ENCODE measurements at regions not wholly inside any gene's neighbourhood (a gene's known extent, or its start where the extent isn't known, plus 50 kb on each side); places are given as distances from the start of the nearest gene placed in this dataset.

GRCh38 chr4:23594125-23594524 is 295.7 kb downstream of the PPARGC1A start:
- H3K4me1 ChIP-seq (ENCODE audit: control insufficient read depth, insufficient read depth, low read length): no peaks in the 10 kb centered on the region
- no peak overlapping the region for H3K27ac ChIP-seq (ENCODE audit: low read length)
- no peaks in the 10 kb centered on the region for H3K27me3 ChIP-seq (ENCODE audit: control insufficient read depth in 1 of 2, insufficient read depth in 2 of 2, low read length in 2 of 2)
- no peaks in the 10 kb centered on the region for H3K9me3 ChIP-seq (ENCODE audit: control insufficient read depth in 2 of 2, low read length in 2 of 2)
- H3K4me3 ChIP-seq (ENCODE audit: low read length in 2 of 2): no peak overlapping the region
- no peak overlapping the region for H3K9ac ChIP-seq (ENCODE audit: low read length in 2 of 2)
- no peaks in the 10 kb centered on the region for H3K36me3 ChIP-seq (ENCODE audit: control insufficient read depth in 2 of 2, insufficient read depth in 2 of 2, low read length in 2 of 2)

- Histone ChIP-seq H3K27ac (ENCODE audit: low read length) (no peak overlapping the region), H3K9me3 (ENCODE audit: control insufficient read depth in 2 of 2, low read length in 2 of 2) (no peaks in the 10 kb centered on the region), H3K4me1 (ENCODE audit: control insufficient read depth, insufficient read depth, low read length) (no peaks in the 10 kb centered on the region), H3K27me3 (ENCODE audit: control insufficient read depth in 1 of 2, insufficient read depth in 2 of 2, low read length in 2 of 2) (no peaks in the 10 kb centered on the region), H3K4me3 (ENCODE audit: low read length in 2 of 2) (no peak overlapping the region), H3K36me3 (ENCODE audit: control insufficient read depth in 2 of 2, insufficient read depth in 2 of 2, low read length in 2 of 2) (no peaks in the 10 kb centered on the region), H3K9ac (ENCODE audit: low read length in 2 of 2) (no peak overlapping the region)
Measured at GRCh38 chr4:23590431-23590830, 299.4 kb downstream of the PPARGC1A start.

GRCh38 chr4:23584024-23584423 is 305.8 kb downstream of the PPARGC1A start:
- Histone ChIP-seq H3K4me3 (ENCODE audit: low read length in 2 of 2) (no peak overlapping the region), H3K27ac (ENCODE audit: low read length) (no peak overlapping the region), H3K4me1 (ENCODE audit: control insufficient read depth, insufficient read depth, low read length) (no peaks in the 10 kb centered on the region), H3K9me3 (ENCODE audit: control insufficient read depth in 2 of 2, low read length in 2 of 2) (no peaks in the 10 kb centered on the region), H3K27me3 (ENCODE audit: control insufficient read depth in 1 of 2, insufficient read depth in 2 of 2, low read length in 2 of 2) (no peaks in the 10 kb centered on the region), H3K9ac (ENCODE audit: low read length in 2 of 2) (no peak overlapping the region), H3K36me3 (ENCODE audit: control insufficient read depth in 2 of 2, insufficient read depth in 2 of 2, low read length in 2 of 2) (no peaks in the 10 kb centered on the region)

- Histone ChIP-seq H3K27ac (ENCODE audit: low read length) (no peak overlapping the region), H3K36me3 (ENCODE audit: control insufficient read depth in 2 of 2, insufficient read depth in 2 of 2, low read length in 2 of 2) (no peaks in the 10 kb centered on the region), H3K4me1 (ENCODE audit: control insufficient read depth, insufficient read depth, low read length) (no peaks in the 10 kb centered on the region), H3K4me3 (ENCODE audit: low read length in 2 of 2) (no peak overlapping the region), H3K9ac (ENCODE audit: low read length in 2 of 2) (no peak overlapping the region), H3K9me3 (ENCODE audit: control insufficient read depth in 2 of 2, low read length in 2 of 2) (no peaks in the 10 kb centered on the region), H3K27me3 (ENCODE audit: control insufficient read depth in 1 of 2, insufficient read depth in 2 of 2, low read length in 2 of 2) (no peaks in the 10 kb centered on the region)
Measured at GRCh38 chr4:23582671-23583070, 307.2 kb downstream of the PPARGC1A start.

GRCh38 chr4:23579166-23579565 is 310.7 kb downstream of the PPARGC1A start:
- Histone ChIP-seq H3K9ac (ENCODE audit: low read length in 2 of 2) (no peak overlapping the region), H3K27ac (ENCODE audit: low read length) (no peak overlapping the region), H3K4me1 (ENCODE audit: control insufficient read depth, insufficient read depth, low read length) (no peaks in the 10 kb centered on the region), H3K4me3 (ENCODE audit: low read length in 2 of 2) (no peak overlapping the region), H3K36me3 (ENCODE audit: control insufficient read depth in 2 of 2, insufficient read depth in 2 of 2, low read length in 2 of 2) (no peaks in the 10 kb centered on the region), H3K9me3 (ENCODE audit: control insufficient read depth in 2 of 2, low read length in 2 of 2) (no peaks in the 10 kb centered on the region), H3K27me3 (ENCODE audit: control insufficient read depth in 1 of 2, insufficient read depth in 2 of 2, low read length in 2 of 2) (no peaks in the 10 kb centered on the region)

GRCh38 chr4:23577398-23577797 is 312.4 kb downstream of the PPARGC1A start:
- no peaks in the 10 kb centered on the region for H3K27me3 ChIP-seq (ENCODE audit: control insufficient read depth in 1 of 2, insufficient read depth in 2 of 2, low read length in 2 of 2)
- no peaks in the 10 kb centered on the region for H3K9me3 ChIP-seq (ENCODE audit: control insufficient read depth in 2 of 2, low read length in 2 of 2)
- no peaks in the 10 kb centered on the region for H3K4me1 ChIP-seq (ENCODE audit: control insufficient read depth, insufficient read depth, low read length)
- no peak overlapping the region for H3K9ac ChIP-seq (ENCODE audit: low read length in 2 of 2)
- H3K36me3 ChIP-seq (ENCODE audit: control insufficient read depth in 2 of 2, insufficient read depth in 2 of 2, low read length in 2 of 2): no peaks in the 10 kb centered on the region
- H3K4me3 ChIP-seq (ENCODE audit: low read length in 2 of 2): no peak overlapping the region
- no peak overlapping the region for H3K27ac ChIP-seq (ENCODE audit: low read length)

GRCh38 chr4:23572382-23572781 is 317.5 kb downstream of the PPARGC1A start:
- Histone ChIP-seq H3K27ac (ENCODE audit: low read length) (no peak overlapping the region), H3K9ac (ENCODE audit: low read length in 2 of 2) (no peak overlapping the region), H3K4me3 (ENCODE audit: low read length in 2 of 2) (no peak overlapping the region), H3K9me3 (ENCODE audit: control insufficient read depth in 2 of 2, low read length in 2 of 2) (no peaks in the 10 kb centered on the region), H3K36me3 (ENCODE audit: control insufficient read depth in 2 of 2, insufficient read depth in 2 of 2, low read length in 2 of 2) (no peaks in the 10 kb centered on the region), H3K4me1 (ENCODE audit: control insufficient read depth, insufficient read depth, low read length) (no peaks in the 10 kb centered on the region), H3K27me3 (ENCODE audit: control insufficient read depth in 1 of 2, insufficient read depth in 2 of 2, low read length in 2 of 2) (no peaks in the 10 kb centered on the region)

GRCh38 chr4:23567338-23567737 is 322.5 kb downstream of the PPARGC1A start:
- Histone ChIP-seq H3K36me3 (ENCODE audit: control insufficient read depth in 2 of 2, insufficient read depth in 2 of 2, low read length in 2 of 2) (no peaks in the 10 kb centered on the region), H3K27me3 (ENCODE audit: control insufficient read depth in 1 of 2, insufficient read depth in 2 of 2, low read length in 2 of 2) (no peaks in the 10 kb centered on the region), H3K4me3 (ENCODE audit: low read length in 2 of 2) (no peak overlapping the region), H3K9me3 (ENCODE audit: control insufficient read depth in 2 of 2, low read length in 2 of 2) (no peaks in the 10 kb centered on the region), H3K9ac (ENCODE audit: low read length in 2 of 2) (no peak overlapping the region), H3K4me1 (ENCODE audit: control insufficient read depth, insufficient read depth, low read length) (no peaks in the 10 kb centered on the region), H3K27ac (ENCODE audit: low read length) (no peak overlapping the region)

GRCh38 chr4:23560748-23561147 is 329.1 kb downstream of the PPARGC1A start:
- H3K36me3 ChIP-seq (ENCODE audit: control insufficient read depth in 2 of 2, insufficient read depth in 2 of 2, low read length in 2 of 2): no peaks in the 10 kb centered on the region

GRCh38 chr4:23558101-23558500 is 331.7 kb downstream of the PPARGC1A start:
- no peaks in the 10 kb centered on the region for H3K4me1 ChIP-seq (ENCODE audit: control insufficient read depth, insufficient read depth, low read length)
- H3K27me3 ChIP-seq (ENCODE audit: control insufficient read depth in 1 of 2, insufficient read depth in 2 of 2, low read length in 2 of 2): no peaks in the 10 kb centered on the region
- H3K9ac ChIP-seq (ENCODE audit: low read length in 2 of 2): no peak overlapping the region
- H3K4me3 ChIP-seq (ENCODE audit: low read length in 2 of 2): no peak overlapping the region
- H3K27ac ChIP-seq (ENCODE audit: low read length): no peak overlapping the region
- no peaks in the 10 kb centered on the region for H3K36me3 ChIP-seq (ENCODE audit: control insufficient read depth in 2 of 2, insufficient read depth in 2 of 2, low read length in 2 of 2)
- H3K9me3 ChIP-seq (ENCODE audit: control insufficient read depth in 2 of 2, low read length in 2 of 2): peaks cover 0 to 2% of the 10 kb centered on the region in 2 donors

More at GRCh38 chr4:23560748-23561147, 329.1 kb downstream of the PPARGC1A start:
- Histone ChIP-seq H3K9ac (ENCODE audit: low read length in 2 of 2) (no peak overlapping the region), H3K27ac (ENCODE audit: low read length) (no peak overlapping the region), H3K4me3 (ENCODE audit: low read length in 2 of 2) (no peak overlapping the region), H3K9me3 (ENCODE audit: control insufficient read depth in 2 of 2, low read length in 2 of 2) (no peaks in the 10 kb centered on the region), H3K4me1 (ENCODE audit: control insufficient read depth, insufficient read depth, low read length) (no peaks in the 10 kb centered on the region), H3K27me3 (ENCODE audit: control insufficient read depth in 1 of 2, insufficient read depth in 2 of 2, low read length in 2 of 2) (no peaks in the 10 kb centered on the region)

- Histone ChIP-seq H3K9ac (ENCODE audit: low read length in 2 of 2) (no peak overlapping the region), H3K27ac (ENCODE audit: low read length) (no peak overlapping the region)
Measured at GRCh38 chr4:23547601-23548000, 342.2 kb downstream of the PPARGC1A start.

More at GRCh38 chr4:23547601-23548000, 342.2 kb downstream of the PPARGC1A start:
- Histone ChIP-seq H3K4me1 (ENCODE audit: control insufficient read depth, insufficient read depth, low read length) (no peaks in the 10 kb centered on the region), H3K9me3 (ENCODE audit: control insufficient read depth in 2 of 2, low read length in 2 of 2) (no peaks in the 10 kb centered on the region), H3K4me3 (ENCODE audit: low read length in 2 of 2) (no peak overlapping the region), H3K27me3 (ENCODE audit: control insufficient read depth in 1 of 2, insufficient read depth in 2 of 2, low read length in 2 of 2) (no peaks in the 10 kb centered on the region), H3K36me3 (ENCODE audit: control insufficient read depth in 2 of 2, insufficient read depth in 2 of 2, low read length in 2 of 2) (no peaks in the 10 kb centered on the region)

Measured in stomach smooth muscle (tissue), 2 donors.